ENCODE measurements at regions not wholly inside any gene's neighbourhood (a gene's known extent, or its start where the extent isn't known, plus 50 kb on each side); places are given as distances from the start of the nearest gene placed in this dataset.

- ATAC-seq (ENCODE audit: low read depth) (no peak), DNase-seq (no peak)
- Mint-ChIP-seq H3K4me1 (peaks cover 5% of the 10 kb centered on the region), H3K9me3 (no peaks in the 10 kb centered on the region), H3K27ac (no peak overlapping the region), H3K36me3 (ENCODE audit: low read depth) (no peaks in the 10 kb centered on the region), H3K4me3 (no peak overlapping the region), H3K27me3 (no peaks in the 10 kb centered on the region)
- ChIA-PET CTCF (no interaction called here), POLR2A (no interaction called here)
- TF ChIP-seq CTCF (IDR thresholded peaks at IDR 0.05): no peak
- intact Hi-C loops (cut with micrococcal nuclease): loop anchor here (10.0 kb wide), 1 partner anchor 258 kb away; the partner anchor contains the start of gene LDOC1
Observed at GRCh38 chrX:140916872-140917271, 85.5 kb upstream of the SPANXB1 start.

- no peak overlapping the region for H3K27ac Mint-ChIP-seq
- TF ChIP-seq CTCF (IDR thresholded peaks at IDR 0.05): no peak
- intact Hi-C loops (cut with micrococcal nuclease): loop anchor here (10.0 kb wide), 1 partner anchor 257 kb away; the partner anchor contains the start of gene LDOC1
- H3K36me3 Mint-ChIP-seq (ENCODE audit: low read depth): no peaks in the 10 kb centered on the region
- ChIA-PET CTCF (interaction anchor here (1.6 kb wide), 1 partner anchor 361 kb away, joined by 8 read pairs; no protein-coding TSS in a partner anchor), POLR2A (no interaction called here)
- H3K27me3 Mint-ChIP-seq: no peaks in the 10 kb centered on the region
- ATAC-seq (ENCODE audit: low read depth) (no peak), DNase-seq (no peak)
- no peak overlapping the region for H3K4me3 Mint-ChIP-seq
- no peaks in the 10 kb centered on the region for H3K9me3 Mint-ChIP-seq
- H3K4me1 Mint-ChIP-seq: peaks cover 5% of the 10 kb centered on the region
Observed at GRCh38 chrX:140917354-140918115, 84.9 kb upstream of the SPANXB1 start.

GRCh38 chrX:140918398-140919038, 83.9 kb upstream of the SPANXB1 start:
- H3K27ac Mint-ChIP-seq: no peak overlapping the region
- no peak for DNase-seq
- TF ChIP-seq CTCF (IDR thresholded peaks at IDR 0.05): no peak
- no peaks in the 10 kb centered on the region for H3K9me3 Mint-ChIP-seq
- CTCF ChIA-PET: interaction anchor here (1.6 kb wide), 1 partner anchor 360 kb away, joined by 8 read pairs; no protein-coding TSS in a partner anchor
- no peaks in the 10 kb centered on the region for H3K27me3 Mint-ChIP-seq
- ATAC-seq (ENCODE audit: low read depth): peak; percentile 50
- POLR2A ChIA-PET: no interaction called here
- no peak overlapping the region for H3K4me3 Mint-ChIP-seq
- intact Hi-C loops (cut with micrococcal nuclease): loop anchor here (10.0 kb wide), 1 partner anchor 256 kb away; the partner anchor contains the start of gene LDOC1
- peaks cover 5% of the 10 kb centered on the region for H3K4me1 Mint-ChIP-seq
- no peaks in the 10 kb centered on the region for H3K36me3 Mint-ChIP-seq (ENCODE audit: low read depth)

GRCh38 chrX:140920416-140920815, 82.0 kb upstream of the SPANXB1 start:
- no peak for TF ChIP-seq CTCF (IDR thresholded peaks at IDR 0.05)
- intact Hi-C loops (cut with micrococcal nuclease): no loop called here
- Mint-ChIP-seq H3K4me1 (peaks cover 5% of the 10 kb centered on the region), H3K27ac (no peak overlapping the region), H3K4me3 (no peak overlapping the region), H3K27me3 (no peaks in the 10 kb centered on the region), H3K36me3 (ENCODE audit: low read depth) (no peaks in the 10 kb centered on the region), H3K9me3 (no peaks in the 10 kb centered on the region)
- ATAC-seq (ENCODE audit: low read depth): no peak
- POLR2A ChIA-PET: no interaction called here
- CTCF ChIA-PET: no interaction called here
- DNase-seq: no peak

- CTCF ChIA-PET: no interaction called here
- Mint-ChIP-seq H3K4me1 (peaks cover 2% of the 10 kb centered on the region), H3K9me3 (no peaks in the 10 kb centered on the region), H3K4me3 (no peak overlapping the region), H3K27ac (no peak overlapping the region), H3K36me3 (ENCODE audit: low read depth) (no peaks in the 10 kb centered on the region), H3K27me3 (no peaks in the 10 kb centered on the region)
- POLR2A ChIA-PET: no interaction called here
- intact Hi-C loops (cut with micrococcal nuclease): no loop called here
- no peak for TF ChIP-seq CTCF (IDR thresholded peaks at IDR 0.05)
- ATAC-seq (ENCODE audit: low read depth): no peak
- no peak for DNase-seq
Observed at GRCh38 chrX:140923118-140923517, 79.3 kb upstream of the SPANXB1 start.
